Astrocyte of the cerebellum (primary cell): ENCODE measurements at regions not wholly inside any gene's neighbourhood (a gene's known extent, or its start where the extent isn't known, plus 50 kb on each side); places are given as distances from the start of the nearest gene placed in this dataset.
"Not testable (repeated sequence)": the region's sequence is repeated elsewhere in the genome, so short reads cannot be mapped to it uniquely, and the experiment has no call there.

Source experiments
- DNase-seq: peaks from one replicate; pipeline ENCODE4 v3.0.0-alpha.2; 2011; ENCODE audit warnings: low read depth
- H3K4me3 ChIP-seq: 2 replicates; pipeline ENCODE4 v1.5.1; 2011; ENCODE audit warnings: mild to moderate bottlenecking, low read depth, low read length, moderate library complexity
- in situ Hi-C: cut with HindIII; loops from 2 replicates; pipeline ENCODE4 v1.10.0; 2017; ENCODE audit warnings: low sequenced_read_pairs
- TF ChIP-seq, protein P1 (sequence below): IDR thresholded peaks from 2 replicates; pipeline ENCODE4 v1.5.1; 2012; ENCODE audit warnings: low read length, low read depth, moderate library complexity, mild to moderate bottlenecking; ENCODE audit errors: missing control alignments

DNA sequence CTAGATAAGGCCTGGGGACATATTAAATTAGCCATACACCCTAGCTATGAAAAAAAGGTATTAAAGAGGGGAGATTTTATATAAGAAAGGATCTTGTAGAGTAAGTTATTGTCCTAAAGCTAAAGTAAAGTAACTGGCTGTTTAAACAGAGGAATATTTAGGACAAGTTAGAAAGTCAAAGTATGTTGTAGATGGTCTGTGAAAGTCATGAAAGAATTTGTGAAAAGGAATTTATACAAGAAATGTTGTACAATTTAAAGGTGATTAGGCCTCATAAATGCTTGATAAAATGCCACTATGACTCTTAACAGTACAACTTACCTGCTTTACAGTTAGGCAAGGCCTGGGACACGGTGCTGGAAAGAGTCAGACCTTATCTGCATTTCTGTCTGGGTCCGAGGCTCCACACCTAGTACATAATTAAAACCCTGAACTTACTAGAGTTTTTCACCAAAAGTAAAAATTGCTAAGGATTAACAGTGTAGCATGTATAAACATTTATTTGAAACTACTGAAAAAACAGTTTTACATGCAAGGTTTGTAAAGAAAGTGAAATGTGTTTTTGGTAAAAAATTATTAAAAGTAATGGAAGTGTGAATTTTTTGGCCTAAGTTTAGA lies 445.3 kb upstream of the TOM1L1 start:
- TF ChIP-seq, protein P1, sequence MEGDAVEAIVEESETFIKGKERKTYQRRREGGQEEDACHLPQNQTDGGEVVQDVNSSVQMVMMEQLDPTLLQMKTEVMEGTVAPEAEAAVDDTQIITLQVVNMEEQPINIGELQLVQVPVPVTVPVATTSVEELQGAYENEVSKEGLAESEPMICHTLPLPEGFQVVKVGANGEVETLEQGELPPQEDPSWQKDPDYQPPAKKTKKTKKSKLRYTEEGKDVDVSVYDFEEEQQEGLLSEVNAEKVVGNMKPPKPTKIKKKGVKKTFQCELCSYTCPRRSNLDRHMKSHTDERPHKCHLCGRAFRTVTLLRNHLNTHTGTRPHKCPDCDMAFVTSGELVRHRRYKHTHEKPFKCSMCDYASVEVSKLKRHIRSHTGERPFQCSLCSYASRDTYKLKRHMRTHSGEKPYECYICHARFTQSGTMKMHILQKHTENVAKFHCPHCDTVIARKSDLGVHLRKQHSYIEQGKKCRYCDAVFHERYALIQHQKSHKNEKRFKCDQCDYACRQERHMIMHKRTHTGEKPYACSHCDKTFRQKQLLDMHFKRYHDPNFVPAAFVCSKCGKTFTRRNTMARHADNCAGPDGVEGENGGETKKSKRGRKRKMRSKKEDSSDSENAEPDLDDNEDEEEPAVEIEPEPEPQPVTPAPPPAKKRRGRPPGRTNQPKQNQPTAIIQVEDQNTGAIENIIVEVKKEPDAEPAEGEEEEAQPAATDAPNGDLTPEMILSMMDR: no peak
- DNase-seq: no peak
- in situ Hi-C loops: no loop called here
- no peak overlapping the region for H3K4me3 ChIP-seq

DNA sequence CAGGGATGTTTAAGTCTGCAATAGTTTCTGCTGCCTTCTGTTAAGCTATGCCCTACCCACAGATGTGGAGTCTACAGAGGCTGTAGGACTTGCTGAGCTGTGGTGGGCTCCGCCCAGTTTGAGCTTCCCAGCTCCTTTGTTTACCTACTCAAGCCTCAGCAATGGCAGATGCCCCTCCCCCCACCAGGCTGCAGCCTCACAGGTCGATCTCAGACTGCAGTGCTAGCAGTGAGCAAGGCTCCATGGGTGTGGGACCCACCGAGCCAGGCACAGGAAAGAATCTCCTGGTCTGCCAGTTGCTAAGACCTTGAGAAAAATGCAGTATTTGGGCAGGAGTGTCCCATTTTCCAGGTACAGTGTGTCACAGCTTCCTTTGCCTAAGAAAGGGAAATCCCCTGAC lies 435.2 kb upstream of the TOM1L1 start:
- in situ Hi-C loops, DNase-seq, H3K4me3 ChIP-seq: not testable (repeated sequence)

DNA sequence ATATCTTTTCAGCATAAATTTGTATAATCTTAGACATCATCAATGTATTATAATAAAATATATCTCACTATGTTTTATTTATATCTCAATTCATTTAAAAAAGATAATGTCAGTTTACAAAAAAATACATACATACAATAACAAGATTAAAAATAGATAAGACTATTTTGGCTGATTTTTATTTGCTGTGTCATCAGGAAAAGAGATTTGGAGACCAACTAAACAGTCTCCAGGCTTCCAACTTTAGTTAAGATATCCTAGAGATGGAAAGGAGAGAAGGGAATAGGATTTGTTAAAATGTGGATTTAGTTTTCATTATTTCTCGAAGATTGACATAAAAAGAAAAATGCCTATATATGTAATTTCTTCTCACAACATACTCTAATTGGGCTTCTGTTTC lies 433.8 kb upstream of the TOM1L1 start:
- in situ Hi-C loops: no loop called here
- no peak for DNase-seq
- TF ChIP-seq, protein P1: no peak
- no peak overlapping the region for H3K4me3 ChIP-seq

DNA sequence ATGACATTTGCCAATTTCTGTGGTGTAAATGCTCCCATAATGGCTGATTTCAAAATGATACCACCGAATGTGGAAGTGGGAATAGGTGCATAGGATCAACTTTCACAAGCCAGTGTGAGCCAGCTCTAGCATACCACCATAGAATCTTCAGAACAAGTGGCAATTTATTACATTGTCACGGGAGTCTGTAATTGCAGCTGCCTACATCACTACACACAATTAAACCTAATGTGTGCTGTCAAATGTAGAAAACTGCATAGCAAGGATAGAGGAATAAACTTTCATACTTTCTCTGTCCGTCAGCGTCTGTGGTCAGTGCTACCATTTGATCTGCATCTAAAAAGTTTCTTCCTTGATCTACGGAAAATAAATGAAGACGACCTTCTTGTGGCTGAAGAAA lies 417.8 kb upstream of the TOM1L1 start:
- DNase-seq: no peak
- in situ Hi-C loops: no loop called here
- TF ChIP-seq, protein P1: no peak
- H3K4me3 ChIP-seq: no peak overlapping the region

DNA sequence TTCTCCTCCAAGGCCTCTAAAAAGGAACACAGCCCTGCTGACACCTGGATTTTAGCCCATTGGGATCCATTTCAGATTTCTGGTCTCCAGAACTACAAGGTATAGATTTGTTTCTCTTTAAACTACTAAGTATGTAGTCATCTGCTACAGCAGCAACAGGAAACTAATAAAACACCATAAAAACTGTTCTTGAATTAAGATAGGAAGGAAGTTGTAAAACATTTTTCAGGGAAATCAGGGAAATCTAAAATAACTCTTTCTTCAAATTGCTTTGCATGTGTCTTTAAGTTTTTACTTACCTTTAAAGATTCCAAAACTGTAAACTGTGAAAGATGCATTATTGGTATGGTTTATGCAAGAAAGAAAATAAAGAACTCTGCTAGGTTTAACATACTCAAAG lies 407.0 kb upstream of the TOM1L1 start:
- in situ Hi-C loops: no loop called here
- no peak for DNase-seq
- H3K4me3 ChIP-seq: no peak overlapping the region
- TF ChIP-seq, protein P1: no peak

DNA sequence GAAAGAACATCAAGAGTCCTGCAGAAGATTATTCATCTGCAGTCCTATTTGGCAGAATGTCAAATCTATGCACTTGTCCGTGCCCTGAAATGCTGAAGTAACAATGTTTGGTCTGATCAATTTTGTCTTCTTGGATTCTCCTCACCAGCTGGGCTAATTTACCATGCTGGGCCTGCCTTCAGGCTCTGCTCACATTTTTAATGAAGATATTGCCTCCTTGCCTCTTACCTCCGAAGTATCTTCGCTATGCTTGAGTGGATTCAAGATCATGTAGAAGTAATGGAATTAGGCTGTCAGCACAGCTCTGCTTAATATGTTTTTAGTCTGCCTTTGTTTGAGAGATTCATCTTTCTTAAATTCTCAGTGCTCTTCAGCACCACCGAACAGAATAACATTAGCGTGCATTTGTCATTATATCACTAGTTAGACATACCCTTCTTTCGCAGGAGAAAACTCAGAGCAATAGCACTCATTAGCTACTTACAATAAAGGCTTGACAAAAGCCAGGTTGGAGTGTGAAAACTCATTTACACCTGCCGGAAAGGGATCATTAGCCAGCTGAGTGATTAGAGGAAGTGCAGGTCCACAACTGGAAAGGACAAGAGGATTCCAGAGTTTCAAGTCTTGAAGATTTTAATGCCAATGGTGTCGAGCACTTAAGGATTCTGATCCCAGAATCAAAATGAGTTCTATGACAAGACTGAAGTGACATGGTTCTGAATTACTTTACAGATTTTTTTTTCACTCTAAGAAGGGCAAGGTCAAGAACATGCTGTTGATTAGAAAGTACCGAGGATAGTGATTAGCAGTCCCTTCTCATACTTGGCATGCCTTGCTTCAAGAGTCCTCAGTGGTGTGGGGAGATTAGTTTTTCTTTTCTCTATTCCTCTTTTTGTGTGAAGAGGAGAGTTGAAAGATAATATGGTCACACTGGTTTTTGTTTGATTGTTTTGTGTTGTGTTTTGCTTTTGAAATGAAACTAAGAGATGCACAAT lies 405.6 kb upstream of the TOM1L1 start:
- in situ Hi-C loops: no loop called here
- no peak for DNase-seq
- TF ChIP-seq, protein P1: no peak
- no peak overlapping the region for H3K4me3 ChIP-seq

DNA sequence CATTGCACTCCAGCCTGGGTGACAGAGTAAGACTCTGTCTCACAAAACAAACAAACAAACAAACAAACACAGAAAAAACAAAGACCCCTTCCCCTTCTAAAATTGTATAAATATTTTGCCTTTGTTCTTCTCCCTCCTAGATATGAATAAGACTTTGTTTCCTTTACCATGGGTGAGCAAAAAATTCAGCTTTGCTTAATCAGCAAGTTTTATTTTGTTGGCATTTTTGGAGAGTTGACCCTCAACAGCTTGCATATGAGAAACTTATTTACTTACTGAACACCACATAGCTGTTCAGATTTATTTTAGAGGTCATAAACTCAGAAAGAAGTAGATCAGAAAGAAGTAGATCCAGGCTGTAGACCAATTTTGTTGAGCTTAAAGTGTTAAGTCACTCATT lies 395.2 kb upstream of the TOM1L1 start:
- in situ Hi-C loops: no loop called here
- no peak overlapping the region for H3K4me3 ChIP-seq
- DNase-seq: no peak
- TF ChIP-seq, protein P1: no peak
